Gastrocnemius medialis (tissue), 4 donors: ENCODE measurements at regions not wholly inside any gene's neighbourhood (a gene's known extent, or its start where the extent isn't known, plus 50 kb on each side); places are given as distances from the start of the nearest gene placed in this dataset.
A peak's percentile ranks its signal among the peaks of the same experiment; 100 is the strongest.

Experiments
- ATAC-seq, 2 donors: fragments of 150-250 bp; one replicate each; pipeline ENCODE4 v1.9.1; 2016
- DNase-seq, 2 donors: peaks; one replicate each; pipeline ENCODE4 v3.0.0-alpha.2; 2019
- H3K27ac ChIP-seq, 4 donors: fragments of 200-600 bp; sonication (generic); 1 replicate in 1 of 4; 2 replicates in 3 of 4; pipeline ENCODE4 v1.5.1; 2016 to 2018; ENCODE audit warnings: mild to moderate bottlenecking in 2 of 4, moderate library complexity in 1 of 4
- H3K27me3 ChIP-seq, 3 donors: fragments of 200-600 bp; sonication (generic) in 2 of 3; 1 replicate in 1 of 3; 2 replicates in 2 of 3; pipeline versions ENCODE4 v1.5.1 to v1.6.0; 2016 to 2019; ENCODE audit warnings: mild to moderate bottlenecking in 1 of 3, moderate library complexity in 1 of 3
- H3K36me3 ChIP-seq, 2 donors: fragments of 200-600 bp; sonication (generic) in 1 of 2; one replicate each; pipeline ENCODE4 v1.5.1; 2017 to 2018
- H3K4me1 ChIP-seq, 2 donors: fragments of 200-600 bp; sonication (generic) in 1 of 2; one replicate each; pipeline ENCODE4 v1.5.1; 2016 to 2017; ENCODE audit warnings: mild to moderate bottlenecking in 2 of 2
- H3K4me3 ChIP-seq, 4 donors: fragments of 200-600 bp; sonication (generic) in 3 of 4; 1 replicate in 1 of 4; 2 replicates in 3 of 4; pipeline ENCODE4 v1.5.1; 2016 to 2019; ENCODE audit warnings: mild to moderate bottlenecking in 2 of 4
- H3K9me3 ChIP-seq, 3 donors: fragments of 200-600 bp; sonication (generic) in 2 of 3; 1 replicate in 1 of 3; 2 replicates in 2 of 3; pipeline ENCODE4 v1.5.1; 2016 to 2019
- CTCF ChIP-seq, 5 experiments: fragments of 450-650 bp in 3 of 5; fragments of 200-600 bp in 2 of 5; sonication (generic) in 2 of 5; IDR thresholded peaks in 4 of 5; conservative IDR thresholded peaks in 1 of 5; 1 replicate in 4 of 5; 2 replicates in 1 of 5; pipeline ENCODE4 v1.5.1; 2016 to 2019; ENCODE audit warnings: antibody characterized with exemption in 5 of 5, mild to moderate bottlenecking in 3 of 5, moderate library complexity in 3 of 5
- POLR2A ChIP-seq, 2 donors: fragments of 450-650 bp; IDR thresholded peaks; one replicate each; pipeline ENCODE4 v1.6.1; 2017; ENCODE audit warnings: antibody characterized with exemption in 2 of 2, mild to moderate bottlenecking in 2 of 2, moderate library complexity in 2 of 2
- in situ Hi-C, 4 donors: fragments of 200-750 bp; cut with MboI; loops; one replicate each; pipeline versions ENCODE4 v1.15.0 to v1.8.0; 2017; ENCODE audit warnings: low sequenced_read_pairs in 4 of 4
- intact Hi-C: fragments of 100-400 bp; cut with DNase I; formaldehyde crosslinking; loops from one replicate; pipeline ENCODE4 v1.15.1; 2023; ENCODE audit warnings: low total_unique reads

- H3K4me1 ChIP-seq = peaks cover 5 to 8% of the 10 kb centered on the region in 2 donors
- H3K27ac ChIP-seq = peak overlapping the region in 1 of 4 donors; percentile 15
- intact Hi-C loops = no loop called here
- H3K27me3 ChIP-seq = no peaks in the 10 kb centered on the region
- no peak overlapping the region for H3K4me3 ChIP-seq
- DNase-seq (no peak), ATAC-seq (no peak)
- H3K36me3 ChIP-seq = no peaks in the 10 kb centered on the region
- no peak for TF ChIP-seq POLR2A (IDR thresholded peaks at IDR 0.05)
- no peak for TF ChIP-seq CTCF (IDR thresholded peaks at IDR 0.05 in 4 of 5, conservative IDR thresholded peaks at IDR 0.05 in 1 of 5)
- in situ Hi-C loops = no loop called here
- no peaks in the 10 kb centered on the region for H3K9me3 ChIP-seq
These were observed 196.9 kb downstream of the ARHGAP12 start for GRCh38 chr10:31731711-31732110.

GRCh38 chr10:31730776-31731175 is 197.9 kb downstream of the ARHGAP12 start:
- peak; percentile 87 to 97 for ATAC-seq
- DNase-seq = peak in 1 of 2 donors; percentile 56
- Histone ChIP-seq H3K4me3 (no peak overlapping the region), H3K4me1 (peaks cover 5 to 8% of the 10 kb centered on the region in 2 donors), H3K9me3 (no peaks in the 10 kb centered on the region), H3K36me3 (no peaks in the 10 kb centered on the region), H3K27ac (peak overlapping the region in 2 of 4 donors; percentile 12 to 24), H3K27me3 (no peaks in the 10 kb centered on the region)
- intact Hi-C loops = no loop called here
- in situ Hi-C loops = no loop called here
- TF ChIP-seq CTCF (IDR thresholded peaks at IDR 0.05 in 4 of 5, conservative IDR thresholded peaks at IDR 0.05 in 1 of 5) (no peak), POLR2A (IDR thresholded peaks at IDR 0.05) (no peak)

- H3K27me3 ChIP-seq = no peaks in the 10 kb centered on the region
These were observed 199.9 kb downstream of the ARHGAP12 start for GRCh38 chr10:31728698-31729224.

GRCh38 chr10:31725436-31725835 is 203.2 kb downstream of the ARHGAP12 start:
- Histone ChIP-seq H3K4me3 (no peak overlapping the region), H3K9me3 (no peaks in the 10 kb centered on the region), H3K27me3 (no peaks in the 10 kb centered on the region), H3K27ac (no peak overlapping the region), H3K4me1 (peaks cover under 1% of the 10 kb centered on the region in 2 donors), H3K36me3 (no peaks in the 10 kb centered on the region)
- TF ChIP-seq POLR2A (IDR thresholded peaks at IDR 0.05) (no peak), CTCF (IDR thresholded peaks at IDR 0.05 in 4 of 5, conservative IDR thresholded peaks at IDR 0.05 in 1 of 5) (no peak)
- DNase-seq = no peak
- no peak for ATAC-seq
- in situ Hi-C loops (no loop called here), intact Hi-C loops (no loop called here)

More at GRCh38 chr10:31728698-31729224, 199.9 kb downstream of the ARHGAP12 start:
- ATAC-seq (no peak), DNase-seq (no peak)
- Histone ChIP-seq H3K4me3 (no peak overlapping the region), H3K9me3 (no peaks in the 10 kb centered on the region), H3K36me3 (no peaks in the 10 kb centered on the region), H3K4me1 (peaks cover 5 to 8% of the 10 kb centered on the region in 2 donors), H3K27ac (no peak overlapping the region)
- intact Hi-C loops = no loop called here
- in situ Hi-C loops = no loop called here
- no peak for TF ChIP-seq POLR2A (IDR thresholded peaks at IDR 0.05)
- no peak for TF ChIP-seq CTCF (IDR thresholded peaks at IDR 0.05 in 4 of 5, conservative IDR thresholded peaks at IDR 0.05 in 1 of 5)

- no peak for ATAC-seq
- H3K9me3 ChIP-seq = no peaks in the 10 kb centered on the region
- intact Hi-C loops (no loop called here), in situ Hi-C loops (no loop called here)
- no peak for TF ChIP-seq CTCF (IDR thresholded peaks at IDR 0.05 in 4 of 5, conservative IDR thresholded peaks at IDR 0.05 in 1 of 5)
- TF ChIP-seq POLR2A (IDR thresholded peaks at IDR 0.05) = no peak
- H3K4me1 ChIP-seq = no peaks in the 10 kb centered on the region
- no peak overlapping the region for H3K4me3 ChIP-seq
- H3K36me3 ChIP-seq = no peaks in the 10 kb centered on the region
- H3K27me3 ChIP-seq = no peaks in the 10 kb centered on the region
- no peak for DNase-seq
- H3K27ac ChIP-seq = no peak overlapping the region
These were observed 204.3 kb downstream of the ARHGAP12 start for GRCh38 chr10:31724296-31724695.
